H9 (cell line): ENCODE measurements at regions not wholly inside any gene's neighbourhood (a gene's known extent, or its start where the extent isn't known, plus 50 kb on each side); places are given as distances from the start of the nearest gene placed in this dataset.
A peak's percentile ranks its signal among the peaks of the same experiment; 100 is the strongest.

ENCODE experiments used
- DNase-seq: peaks from one replicate; pipeline ENCODE4 v3.0.0-alpha.2; 2017
- H2AFZ ChIP-seq: one replicate; pipeline ENCODE4 v1.6.1; 2013; ENCODE audit warnings: mild to moderate bottlenecking, low read length, control low read depth, moderate library complexity
- H2AK5ac ChIP-seq: 2 replicates; pipeline ENCODE4 v1.6.1; 2013; ENCODE audit warnings: low read length, control low read depth, mixed read lengths; ENCODE audit not compliant: insufficient read length
- H2BK120ac ChIP-seq: one replicate; pipeline ENCODE4 v1.6.1; 2013; ENCODE audit warnings: low read depth, mild to moderate bottlenecking, low read length, control low read depth, inconsistent platforms; ENCODE audit not compliant: poor library complexity, severe bottlenecking
- H2BK12ac ChIP-seq: 2 replicates; pipeline ENCODE4 v1.6.1; 2013; ENCODE audit warnings: low read length, control low read depth, mixed read lengths, low read depth; ENCODE audit not compliant: insufficient read length
- H2BK15ac ChIP-seq: 2 replicates; pipeline ENCODE4 v1.6.1; 2013; ENCODE audit warnings: low read depth, low read length, control low read depth
- H2BK20ac ChIP-seq: one replicate; pipeline ENCODE4 v1.6.1; 2013; ENCODE audit warnings: low read depth, mild to moderate bottlenecking, low read length, control low read depth, inconsistent platforms; ENCODE audit not compliant: poor library complexity, severe bottlenecking
- H2BK5ac ChIP-seq: 2 replicates; pipeline ENCODE4 v1.6.1; 2013; ENCODE audit warnings: low read length, control low read depth, mixed read lengths; ENCODE audit not compliant: insufficient read length
- H3K14ac ChIP-seq: 2 replicates; pipeline ENCODE4 v1.6.1; 2013; ENCODE audit warnings: low read length, control low read depth; ENCODE audit not compliant: insufficient read depth
- H3K18ac ChIP-seq: 2 replicates; pipeline ENCODE4 v1.6.1; 2013; ENCODE audit warnings: low read depth, mild to moderate bottlenecking, mixed read lengths, low read length, control low read depth; ENCODE audit not compliant: insufficient read length
- H3K23ac ChIP-seq: 2 replicates; pipeline ENCODE4 v1.6.1; 2013; ENCODE audit warnings: low read length, control low read depth, mixed read lengths, low read depth; ENCODE audit not compliant: insufficient read length
- H3K23me2 ChIP-seq: 2 replicates; pipeline ENCODE4 v1.6.1; 2013; ENCODE audit warnings: low read depth, mild to moderate bottlenecking, mixed read lengths, low read length, control low read depth; ENCODE audit not compliant: insufficient read length, poor library complexity, severe bottlenecking
- H3K27ac ChIP-seq: 2 replicates; pipeline ENCODE4 v1.5.1; 2013; ENCODE audit warnings: low read length, control low read depth, mixed read lengths, low read depth; ENCODE audit not compliant: insufficient read length
- H3K27me3 ChIP-seq: 2 replicates; pipeline ENCODE4 v1.6.1; 2013; ENCODE audit warnings: low read length, control low read depth, inconsistent platforms; ENCODE audit not compliant: insufficient read depth
- H3K4ac ChIP-seq: 2 replicates; pipeline ENCODE4 v1.6.1; 2013; ENCODE audit warnings: low read depth, mild to moderate bottlenecking, control low read depth, inconsistent platforms, low read length, moderate library complexity
- H3K4me1 ChIP-seq: 2 replicates; pipeline ENCODE4 v1.6.1; 2013; ENCODE audit warnings: low read length, control low read depth, inconsistent platforms; ENCODE audit not compliant: insufficient read depth
- H3K4me2 ChIP-seq: 2 replicates; pipeline ENCODE4 v1.6.1; 2013; ENCODE audit warnings: low read length, control low read depth, mixed read lengths; ENCODE audit not compliant: insufficient read length, insufficient read depth
- H3K56ac ChIP-seq: 2 replicates; pipeline ENCODE4 v1.6.1; 2013; ENCODE audit warnings: low read depth, mild to moderate bottlenecking, mixed read lengths, low read length, control low read depth; ENCODE audit not compliant: insufficient read length
- H3K79me1 ChIP-seq: 2 replicates; pipeline ENCODE4 v1.6.1; 2013; ENCODE audit warnings: low read depth, mild to moderate bottlenecking, moderate library complexity, low read length, control low read depth, inconsistent platforms; ENCODE audit not compliant: insufficient read depth, poor library complexity, severe bottlenecking
- H3K79me2 ChIP-seq: 2 replicates; pipeline ENCODE4 v1.6.1; 2013; ENCODE audit warnings: low read length, control low read depth, inconsistent platforms; ENCODE audit not compliant: insufficient read depth
- H3K9ac ChIP-seq: 2 replicates; pipeline ENCODE4 v1.6.1; 2013; ENCODE audit warnings: low read length, control low read depth, mixed read lengths; ENCODE audit not compliant: insufficient read length; ENCODE audit errors: extremely low read depth
- H3K9me3 ChIP-seq: one replicate; pipeline ENCODE4 v1.6.1; 2013; ENCODE audit warnings: low read depth, low read length, inconsistent platforms; ENCODE audit not compliant: control insufficient read depth
- H3T11ph ChIP-seq: one replicate; pipeline ENCODE4 v1.6.1; 2013; ENCODE audit warnings: mild to moderate bottlenecking, low read length, control low read depth, inconsistent platforms
- H4K20me1 ChIP-seq: one replicate; pipeline ENCODE4 v1.6.1; 2013; ENCODE audit not compliant: control insufficient read depth, insufficient read length, insufficient read depth
- H4K5ac ChIP-seq: 2 replicates; pipeline ENCODE4 v1.6.1; 2013; ENCODE audit warnings: low read depth, mild to moderate bottlenecking, mixed read lengths, low read length, control low read depth; ENCODE audit not compliant: insufficient read length
- H4K8ac ChIP-seq: replicated peaks from 2 replicates; pipeline ENCODE4 v1.6.1; 2013; ENCODE audit warnings: low read length, control low read depth, mixed read lengths, low read depth; ENCODE audit not compliant: insufficient read length
- H4K91ac ChIP-seq: 2 replicates; pipeline ENCODE4 v1.6.1; 2013; ENCODE audit warnings: low read depth, mild to moderate bottlenecking, moderate library complexity, mixed read lengths, low read length, control low read depth; ENCODE audit not compliant: insufficient read length
- H3K27ac Mint-ChIP-seq, 3 experiments: 2 replicates in 2 of 3; 3 replicates in 1 of 3; pipeline ENCODE4 v1.8.0; 2020 to 2021; ENCODE audit warnings: mixed read lengths in 3 of 3, mild to moderate bottlenecking in 1 of 3, moderate library complexity in 1 of 3
- H3K27me3 Mint-ChIP-seq: 2 replicates; pipeline ENCODE4 v1.8.0; 2021; ENCODE audit warnings: low read depth, mild to moderate bottlenecking, moderate library complexity, mixed read lengths
- H3K36me3 Mint-ChIP-seq, 3 experiments: 2 replicates in 2 of 3; 3 replicates in 1 of 3; pipeline ENCODE4 v1.8.0; 2020 to 2021; ENCODE audit warnings: low read depth in 3 of 3, mixed read lengths in 3 of 3; ENCODE audit not compliant: insufficient read depth in 1 of 3
- H3K4me1 Mint-ChIP-seq, 2 experiments: 2 replicates each; pipeline ENCODE4 v1.8.0; 2020; ENCODE audit warnings: mixed read lengths in 2 of 2
- H3K4me3 Mint-ChIP-seq, 2 experiments: 2 replicates in 1 of 2; 3 replicates in 1 of 2; pipeline ENCODE4 v1.8.0; 2020 to 2021; ENCODE audit warnings: mild to moderate bottlenecking in 2 of 2, mixed read lengths in 2 of 2, moderate library complexity in 1 of 2
- H3K9me3 Mint-ChIP-seq, 2 experiments: 2 replicates in 1 of 2; 3 replicates in 1 of 2; pipeline ENCODE4 v1.8.0; 2020; ENCODE audit warnings: mild to moderate bottlenecking in 2 of 2, mixed read lengths in 2 of 2, moderate library complexity in 1 of 2
- CTCF ChIP-seq: fragments of 200-600 bp; sonication (generic); conservative IDR thresholded peaks from 3 replicates; pipeline ENCODE4 v1.8.0; 2021; ENCODE audit warnings: antibody characterized with exemption, mild to moderate bottlenecking
- WGBS: extraction: QIAGEN DNeasy Blood & Tissue Kit; methylation state at CpG from one replicate; pipeline ENCODE4 v1.1.7; 2013; ENCODE audit warnings: missing lambda C conversion rate, low lambda C conversion rate, mixed read lengths; ENCODE audit not compliant: insufficient read length; ENCODE audit errors: extremely low coverage; 5-methylcytosine and 5-hydroxymethylcytosine counted together

GRCh38 chr10:21402606-21403083 lies 122.8 kb downstream of the SKIDA1 start:
- Histone ChIP-seq H2AFZ (no peak overlapping the region), H3K23me2 (no peaks in the 10 kb centered on the region), H3K4ac (no peak overlapping the region), H3K4me2 (no peak overlapping the region), H2BK120ac (no peak overlapping the region), H2BK15ac (no peak overlapping the region), H2AK5ac (no peak overlapping the region), H3K56ac (no peak overlapping the region), H2BK5ac (no peak overlapping the region), H2BK12ac (no peak overlapping the region), H3K4me1 (peaks cover 3% of the 10 kb centered on the region), H3K9me3 (no peaks in the 10 kb centered on the region), H3K9ac (no peak overlapping the region), H3K27ac (no peak overlapping the region), H4K8ac (no peak overlapping the region), H3K14ac (peak overlapping the region; percentile 27; the same call in 1 of the 2 replicates), H3K79me1 (no peaks in the 10 kb centered on the region), H3T11ph (no peak overlapping the region), H3K18ac (peak overlapping the region; percentile 23), H4K91ac (no peak overlapping the region), H3K27me3 (no peaks in the 10 kb centered on the region), H4K5ac (no peak overlapping the region), H2BK20ac (no peak overlapping the region), H4K20me1 (no peaks in the 10 kb centered on the region), H3K23ac (no peak overlapping the region), H3K79me2 (no peaks in the 10 kb centered on the region)
- Mint-ChIP-seq H3K27me3 (peaks cover 2% of the 10 kb centered on the region; the same call in 1 of the 2 replicates), H3K27ac (peak overlapping the region in 1 of 3 experiments; percentile 79; a peak in 1 of 7 replicates), H3K36me3 (peaks cover 6 to 30% (median 18%) of the 10 kb centered on the region in 3 experiments; a peak in 6 of 7 replicates), H3K4me3 (no peak overlapping the region), H3K4me1 (peaks cover 54 to 61% of the 10 kb centered on the region in 2 experiments), H3K9me3 (peaks cover 26 to 29% of the 10 kb centered on the region in 2 experiments)
- no peak for TF ChIP-seq CTCF
- no peak for DNase-seq
- WGBS: no CpG with 5 or more reads among the region's 4 CpGs
